ENCODE measurements at regions not wholly inside any gene's neighbourhood (a gene's known extent, or its start where the extent isn't known, plus 50 kb on each side); places are given as distances from the start of the nearest gene placed in this dataset.

DNA sequence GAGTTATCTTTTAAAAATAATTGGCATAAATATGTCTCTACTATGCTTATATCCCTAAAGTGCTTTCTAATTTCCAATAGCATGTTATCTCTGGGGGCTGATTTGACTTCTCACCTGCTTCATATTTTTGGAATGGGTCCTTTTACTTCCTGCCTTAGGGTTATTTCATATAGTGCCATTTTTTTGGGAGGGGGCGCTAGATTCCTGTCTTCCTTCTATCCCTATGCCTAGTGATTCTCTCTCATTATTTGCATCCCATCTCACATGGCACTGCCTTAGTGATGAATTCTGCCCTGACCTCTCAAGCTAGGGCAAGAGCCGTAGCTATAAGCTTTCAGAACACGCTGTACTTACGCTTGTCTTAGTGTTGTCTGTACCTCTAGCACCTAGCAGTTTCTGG is 150.3 kb upstream of the SLITRK3 start:
- no peak for DNase-seq (ENCODE audit: low read depth)

- DNase-seq (ENCODE audit: low read depth): no peak
These were observed 147.0 kb upstream of the SLITRK3 start for GRCh38 chr3:165343185-165343584.

DNA sequence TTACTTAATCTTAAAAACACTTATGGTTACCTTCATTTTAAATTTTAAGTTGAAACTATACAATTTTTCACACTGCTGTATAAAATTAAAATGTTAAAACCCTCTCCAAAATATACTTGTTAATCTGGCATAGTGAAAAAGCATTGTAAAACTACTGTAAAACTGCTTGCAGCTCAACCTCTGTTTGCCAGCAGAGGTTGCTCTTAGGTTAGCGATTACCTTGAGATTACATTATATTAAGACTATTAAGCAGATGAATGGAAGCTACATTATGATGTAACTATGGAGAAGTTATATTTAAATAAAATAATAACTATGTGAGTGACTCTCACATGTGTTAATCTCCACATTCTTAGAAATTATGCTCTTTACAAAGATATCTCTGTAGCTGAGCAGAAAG is 143.6 kb upstream of the SLITRK3 start:
- no peak for DNase-seq (ENCODE audit: low read depth)

DNA sequence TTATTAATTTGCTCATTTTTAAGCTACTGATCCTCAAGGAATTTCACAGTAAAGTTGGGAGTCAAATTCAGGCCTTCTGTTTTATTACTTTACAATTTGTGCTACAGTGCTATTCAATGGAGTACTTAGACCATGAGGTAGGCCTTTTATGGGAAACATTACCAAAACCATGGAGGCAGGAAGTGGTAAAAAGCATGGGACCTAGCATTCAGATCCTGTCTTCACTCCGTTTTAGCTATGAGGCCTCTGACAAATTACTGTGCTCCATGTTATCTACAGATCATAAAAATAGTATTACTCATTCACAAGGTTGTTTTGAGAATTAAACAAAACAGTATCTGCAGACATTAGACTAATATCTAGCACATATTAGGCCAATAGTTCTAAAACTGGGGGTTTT is 140.6 kb upstream of the SLITRK3 start:
- DNase-seq (ENCODE audit: low read depth): no peak

Data from EH (cell line).